ENCODE measurements at regions not wholly inside any gene's neighbourhood (a gene's known extent, or its start where the extent isn't known, plus 50 kb on each side); places are given as distances from the start of the nearest gene placed in this dataset.

DNA sequence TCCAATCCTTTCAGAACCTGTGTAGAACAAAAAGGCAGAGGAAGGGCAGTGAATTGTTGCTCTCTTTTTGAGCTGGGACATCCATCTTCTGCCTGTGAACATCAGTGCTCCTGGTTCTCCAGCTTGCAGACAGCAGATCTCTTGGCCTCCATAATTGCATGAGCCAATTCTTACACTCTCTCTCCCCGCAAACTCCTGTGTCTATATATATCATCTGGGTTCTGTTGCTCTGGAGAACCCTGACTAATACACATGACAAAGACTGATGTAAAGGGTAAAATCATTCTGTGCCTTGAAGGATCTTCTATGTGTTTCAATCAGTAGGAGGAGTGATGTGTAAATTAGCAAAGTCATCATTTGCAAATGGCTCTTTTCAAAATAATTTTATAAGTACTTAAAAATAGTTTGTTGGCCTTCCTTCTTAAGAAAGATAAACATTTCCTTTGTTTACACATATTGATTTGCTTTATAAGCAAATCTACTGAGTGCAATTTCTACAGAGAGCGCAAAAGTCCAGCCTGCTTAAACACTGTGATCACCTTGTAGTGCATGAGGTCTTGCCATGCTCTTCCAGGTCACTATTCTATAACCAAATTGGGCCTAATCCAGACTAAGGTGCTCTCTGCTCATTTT lies 154.9 kb upstream of the ANKRD28 start:
- DNase-seq, result no peak

DNA sequence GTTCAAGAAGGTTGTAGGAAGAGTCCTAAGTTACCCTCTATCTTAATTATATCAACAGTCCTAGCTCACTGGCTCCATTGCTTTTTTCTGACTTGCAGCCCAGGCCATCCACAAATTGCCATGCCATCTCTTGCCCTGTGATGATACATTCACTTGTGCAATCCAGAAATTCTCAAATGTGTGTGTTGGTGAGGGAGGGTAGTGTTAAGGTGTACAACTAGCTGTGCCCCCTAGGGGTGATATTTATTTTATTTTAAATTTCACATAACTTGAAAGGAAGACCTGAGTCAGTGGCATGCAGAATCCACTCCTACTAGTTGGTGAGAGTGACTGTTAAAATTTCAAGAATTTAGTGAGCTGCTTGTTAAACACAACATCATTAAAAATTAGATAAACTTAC lies 156.1 kb upstream of the ANKRD28 start:
- DNase-seq, result no peak

DNA sequence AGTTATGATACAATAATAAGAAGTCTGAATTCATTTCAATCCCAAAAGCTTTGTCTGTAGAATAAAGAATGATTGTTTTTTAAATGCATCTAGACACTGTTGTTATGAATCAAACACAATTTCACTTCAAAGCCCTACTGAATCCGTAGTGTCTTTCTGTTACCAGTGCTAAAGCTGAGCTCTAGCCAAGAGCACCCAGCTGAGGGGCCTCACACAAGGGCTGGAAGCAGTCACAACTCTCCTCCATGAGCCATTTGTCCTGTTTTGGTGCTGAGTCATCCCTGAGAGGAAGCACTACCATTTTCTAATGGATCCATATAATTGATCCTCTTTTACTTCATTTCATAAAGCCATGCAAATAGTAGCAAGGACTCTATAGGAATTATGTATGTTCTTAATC lies 158.2 kb upstream of the ANKRD28 start:
- DNase-seq, result no peak

- no peak for DNase-seq
These were observed 161.1 kb upstream of the ANKRD28 start for GRCh38 chr3:15958692-15959433.

GRCh38 chr3:15959434-15959811 lies 161.6 kb upstream of the ANKRD28 start:
- DNase-seq, result no peak

- no peak for DNase-seq
These were observed 167.0 kb upstream of the ANKRD28 start for GRCh38 chr3:15964605-15965442.

DNA sequence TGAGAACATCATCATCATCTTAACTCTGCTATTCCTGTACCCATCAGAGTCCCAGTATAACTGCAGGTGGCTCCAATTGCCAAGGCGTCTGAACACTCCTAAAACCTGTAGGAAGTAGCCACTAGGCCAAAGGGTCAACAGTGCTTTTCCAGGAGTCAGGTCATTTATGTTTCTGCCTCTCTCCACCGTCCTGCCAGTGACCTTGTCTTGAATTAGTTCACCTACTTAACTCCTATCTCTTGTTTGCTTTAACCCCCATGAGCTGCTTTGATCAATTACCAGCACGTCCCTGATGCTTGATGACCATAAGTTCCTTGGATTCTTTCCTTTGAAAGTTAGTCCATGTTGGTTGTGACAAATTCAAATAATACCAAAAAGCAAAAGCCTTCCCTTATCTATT lies 169.8 kb upstream of the ANKRD28 start:
- no peak for DNase-seq

- DNase-seq, result no peak
These were observed 172.3 kb upstream of the ANKRD28 start for GRCh38 chr3:15969874-15970640.

GRCh38 chr3:15973414-15973813 lies 175.6 kb upstream of the ANKRD28 start:
- no peak for DNase-seq

- no peak for DNase-seq
These were observed 176.2 kb upstream of the ANKRD28 start for GRCh38 chr3:15973940-15974339.

GRCh38 chr3:15974647-15975046 lies 176.9 kb upstream of the ANKRD28 start:
- DNase-seq, result no peak

GRCh38 chr3:15976524-15976923 lies 178.7 kb upstream of the ANKRD28 start:
- no peak for DNase-seq

GRCh38 chr3:15977090-15977489 lies 179.3 kb upstream of the ANKRD28 start:
- no peak for DNase-seq

GRCh38 chr3:15977598-15978232 lies 179.9 kb upstream of the ANKRD28 start:
- DNase-seq, result no peak

- no peak for DNase-seq
These were observed 181.0 kb upstream of the ANKRD28 start for GRCh38 chr3:15978801-15979200.

- DNase-seq, result no peak
These were observed 181.7 kb upstream of the ANKRD28 start for GRCh38 chr3:15979495-15979894.

GRCh38 chr3:15979900-15980299 lies 182.1 kb upstream of the ANKRD28 start:
- no peak for DNase-seq

DNA sequence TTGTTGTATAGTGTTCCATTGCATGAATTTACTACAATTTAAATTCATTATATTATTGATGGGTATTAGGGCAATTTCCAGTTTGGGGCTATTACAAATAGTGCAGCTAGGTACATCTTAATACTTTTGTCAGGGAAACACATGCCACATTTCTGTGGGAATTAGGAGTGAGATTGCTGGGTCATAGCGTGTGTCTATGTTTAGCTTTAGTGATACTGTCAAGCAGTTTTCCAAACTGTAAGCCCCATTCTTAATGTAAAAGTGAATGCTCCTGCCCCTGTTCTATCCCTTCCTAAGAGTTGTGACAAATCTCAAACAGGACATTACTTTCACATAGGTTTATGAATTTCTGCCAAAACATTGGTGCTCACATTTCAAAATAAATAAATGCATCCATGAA lies 184.5 kb upstream of the ANKRD28 start:
- DNase-seq, result no peak

- DNase-seq, result no peak
These were observed 185.0 kb upstream of the ANKRD28 start for GRCh38 chr3:15982667-15983196.

DNA sequence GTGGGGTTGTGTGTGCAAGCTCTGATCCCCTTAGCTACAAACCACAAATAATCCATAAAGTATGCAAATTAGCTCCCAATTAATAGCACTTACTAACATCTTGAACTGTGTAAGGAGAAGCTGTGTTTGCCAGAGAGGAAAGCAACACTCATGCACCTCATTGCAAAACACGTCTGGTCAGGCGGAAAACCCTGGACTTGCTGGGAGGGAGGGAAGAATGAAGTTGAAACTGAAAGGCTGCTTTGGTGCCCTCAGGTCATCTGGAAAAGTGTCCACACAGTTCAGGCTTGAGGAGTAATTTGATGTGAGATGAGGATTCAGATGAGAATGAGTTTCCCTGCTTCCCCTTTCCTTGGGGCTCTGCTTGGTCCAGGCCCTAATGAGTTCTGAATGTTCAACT lies 185.5 kb upstream of the ANKRD28 start:
- no peak for DNase-seq

DNA sequence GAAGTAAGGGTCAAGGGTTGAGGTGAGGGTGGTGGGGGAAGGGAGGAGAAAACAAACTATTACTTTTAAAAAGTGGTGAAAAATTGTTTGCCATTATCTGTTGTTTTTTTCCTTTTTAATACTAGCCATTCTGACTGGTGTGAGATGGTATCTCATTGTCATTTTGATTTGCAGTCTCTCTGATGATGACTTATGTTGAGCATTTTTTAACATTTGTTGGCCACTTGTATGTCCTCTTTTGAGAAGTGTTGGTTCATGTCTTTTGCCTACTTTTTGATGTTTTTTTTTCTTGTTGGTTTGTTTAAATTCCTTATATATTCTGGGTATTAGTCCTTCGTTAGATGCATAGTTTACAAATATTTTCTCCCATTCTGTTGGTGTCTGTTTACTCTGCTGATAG lies 185.9 kb upstream of the ANKRD28 start:
- no peak for DNase-seq

DNA sequence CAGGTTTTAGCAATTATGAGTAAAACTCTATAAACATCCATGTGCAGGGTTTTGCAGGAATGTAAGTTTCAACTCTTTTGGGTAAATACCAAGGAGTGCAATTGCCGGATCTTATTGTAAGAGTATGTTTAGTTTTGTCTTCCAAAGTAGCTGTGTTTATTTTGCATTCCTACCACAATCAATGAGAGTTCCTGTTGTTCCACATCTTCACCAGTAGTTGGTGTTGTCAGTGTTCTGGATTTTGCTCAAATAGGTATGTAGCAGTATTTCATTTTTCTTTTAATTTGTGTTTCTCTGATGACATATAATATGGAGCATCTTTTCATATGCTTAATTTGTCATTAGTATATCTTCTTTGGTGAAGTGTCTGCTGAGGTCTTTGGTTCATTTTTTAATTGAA lies 185.1 kb upstream of the GALNT15 start:
- no peak for DNase-seq

Data from stimulated activated CD4-positive, alpha-beta T cell treated with anti-CD3 and anti-CD28 coated beads, Interleukin-4, amount 100 ng/mL, for 4 hours (primary cell).